ENCODE measurements at regions not wholly inside any gene's neighbourhood (a gene's known extent, or its start where the extent isn't known, plus 50 kb on each side); places are given as distances from the start of the nearest gene placed in this dataset.

DNA sequence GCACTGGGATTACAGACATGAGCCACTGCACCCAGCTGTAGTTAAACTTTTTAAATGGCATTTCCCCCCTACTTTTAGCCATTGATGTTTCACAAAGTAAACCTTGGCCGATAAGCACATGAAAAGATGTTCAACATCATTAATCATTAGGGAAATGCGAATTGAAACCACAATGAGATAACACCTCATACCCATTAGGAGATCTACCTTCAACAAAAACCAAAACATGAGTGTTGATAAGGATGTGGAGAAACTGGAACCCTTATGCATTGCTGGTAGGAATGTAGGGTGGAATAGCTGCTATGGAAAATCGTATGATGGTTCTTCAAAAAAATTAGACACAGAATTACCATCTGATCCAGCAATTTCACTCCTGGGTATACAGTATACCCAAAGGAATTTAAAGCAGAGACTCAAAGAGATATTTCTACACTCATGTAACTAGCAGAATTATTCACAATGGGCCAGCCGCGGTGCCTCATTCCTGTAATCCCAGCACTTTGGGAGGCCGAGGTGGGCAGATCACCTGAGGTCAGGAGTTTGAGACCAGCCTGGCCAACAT, 286.5 kb upstream of the JARID2 start:
- DNase-seq (ENCODE audit: low read depth, low spot score) (no peak), ATAC-seq (peak; percentile 59), FAIRE-seq (no peak)
- CTCF ChIA-PET, result no interaction called here
- intact Hi-C loops (cut with micrococcal nuclease; ENCODE audit: unreplicated experiment) (loop anchor here (5.0 kb wide), 2 partner anchors 47 to 82 kb away; no protein-coding TSS in a partner anchor), in situ Hi-C loops (cut with MboI) (no loop called here)
- Histone ChIP-seq H3K27me3 (replicated peaks in 1 of 2; ENCODE audit: control insufficient read depth in 2 of 2, insufficient read depth in 2 of 2, low read length in 1 of 2) (no peaks in the 10 kb centered on the region), H3K27ac (ENCODE audit: control insufficient read depth, insufficient read depth) (no peak overlapping the region), H3K4me3 (no peak overlapping the region), H3K79me2 (ENCODE audit: control insufficient read depth, insufficient read depth, low read length) (no peaks in the 10 kb centered on the region), H3K4me2 (ENCODE audit: control insufficient read depth, insufficient read depth) (no peak overlapping the region), H3K9me3 (replicated peaks; ENCODE audit: control insufficient read depth, insufficient read depth, low read length) (peaks cover 4% of the 10 kb centered on the region; the same call in 2 of the 3 replicates), H3K9ac (ENCODE audit: control insufficient read depth, insufficient read depth, low read length) (no peak overlapping the region), H3K4me1 (ENCODE audit: control insufficient read depth, insufficient read depth, low read length) (peaks cover 12% of the 10 kb centered on the region), H4K20me1 (ENCODE audit: control insufficient read depth, insufficient read depth) (no peaks in the 10 kb centered on the region), H3K36me3 (ENCODE audit: control insufficient read depth in 2 of 2, insufficient read depth in 2 of 2, low read length in 1 of 2) (no peaks in the 10 kb centered on the region), H2AFZ (ENCODE audit: control insufficient read depth, low read depth, low read length) (no peak overlapping the region)
- WGBS (ENCODE audit: insufficient coverage, insufficient replicate concordance, low lambda C conversion rate, missing lambda C conversion rate), result 48% methylated on average over 6 of the region's 6 CpGs
- SMC1A ChIA-PET (ENCODE audit: uncharacterized antibody, unreplicated experiment), result interaction anchor here (0.7 kb wide), 2 partner anchors 18 to 50 kb away, joined by 3 read pairs; no protein-coding TSS in a partner anchor
- POLR2A ChIA-PET, result no interaction called here
- TF ChIP-seq MXI1 (IDR thresholded peaks at IDR 0.05; ENCODE audit: low read depth, low read length) (no peak), IKZF1 (conservative IDR thresholded peaks at IDR 0.05) (peak; percentile 40; the same call in 1 of the 2 replicates), IKZF2 (IDR thresholded peaks at IDR 0.05) (peak in 1 of 2 experiments; percentile 52; a peak in 2 of 4 replicates), MTA2 (IDR thresholded peaks at IDR 0.05; ENCODE audit: low read depth) (peak; percentile 68), HDAC6 (IDR thresholded peaks at IDR 0.05; ENCODE audit: unreplicated experiment) (no peak), SMARCA5 (IDR thresholded peaks at IDR 0.05) (no peak), NBN (IDR thresholded peaks at IDR 0.05) (no peak), RUNX3 (IDR thresholded peaks at IDR 0.05; ENCODE audit: low read length) (peak; percentile 47; the same call in 1 of the 2 replicates)
- TF ChIP-seq, protein P1, sequence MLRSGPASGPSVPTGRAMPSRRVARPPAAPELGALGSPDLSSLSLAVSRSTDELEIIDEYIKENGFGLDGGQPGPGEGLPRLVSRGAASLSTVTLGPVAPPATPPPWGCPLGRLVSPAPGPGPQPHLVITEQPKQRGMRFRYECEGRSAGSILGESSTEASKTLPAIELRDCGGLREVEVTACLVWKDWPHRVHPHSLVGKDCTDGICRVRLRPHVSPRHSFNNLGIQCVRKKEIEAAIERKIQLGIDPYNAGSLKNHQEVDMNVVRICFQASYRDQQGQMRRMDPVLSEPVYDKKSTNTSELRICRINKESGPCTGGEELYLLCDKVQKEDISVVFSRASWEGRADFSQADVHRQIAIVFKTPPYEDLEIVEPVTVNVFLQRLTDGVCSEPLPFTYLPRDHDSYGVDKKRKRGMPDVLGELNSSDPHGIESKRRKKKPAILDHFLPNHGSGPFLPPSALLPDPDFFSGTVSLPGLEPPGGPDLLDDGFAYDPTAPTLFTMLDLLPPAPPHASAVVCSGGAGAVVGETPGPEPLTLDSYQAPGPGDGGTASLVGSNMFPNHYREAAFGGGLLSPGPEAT (IDR thresholded peaks at IDR 0.05; ENCODE audit: low read depth), result no peak
- TF ChIP-seq, protein P2, sequence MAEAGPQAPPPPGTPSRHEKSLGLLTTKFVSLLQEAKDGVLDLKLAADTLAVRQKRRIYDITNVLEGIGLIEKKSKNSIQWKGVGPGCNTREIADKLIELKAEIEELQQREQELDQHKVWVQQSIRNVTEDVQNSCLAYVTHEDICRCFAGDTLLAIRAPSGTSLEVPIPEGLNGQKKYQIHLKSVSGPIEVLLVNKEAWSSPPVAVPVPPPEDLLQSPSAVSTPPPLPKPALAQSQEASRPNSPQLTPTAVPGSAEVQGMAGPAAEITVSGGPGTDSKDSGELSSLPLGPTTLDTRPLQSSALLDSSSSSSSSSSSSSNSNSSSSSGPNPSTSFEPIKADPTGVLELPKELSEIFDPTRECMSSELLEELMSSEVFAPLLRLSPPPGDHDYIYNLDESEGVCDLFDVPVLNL (IDR thresholded peaks at IDR 0.05; ENCODE audit: low read depth, low read length), result no peak
- no TSS peak for BruUV-seq (replicated peaks)
- RAD21 ChIA-PET (ENCODE audit: unreplicated experiment), result interaction anchor here (0.7 kb wide), 1 partner anchor 48 kb away, joined by 3 read pairs; no protein-coding TSS in a partner anchor

All from GM12878 (cell line).